OCI-LY3 (cell line): ENCODE measurements at regions not wholly inside any gene's neighbourhood (a gene's known extent, or its start where the extent isn't known, plus 50 kb on each side); places are given as distances from the start of the nearest gene placed in this dataset.

Experiments used
- H2AFZ ChIP-seq: fragments of 200-600, 300-600 bp; shearing (Covaris generic); 2 replicates; pipeline ENCODE4 v1.6.0; 2014; ENCODE audit warnings: antibody characterized with exemption, low read depth, low read length
- H3K27ac ChIP-seq: fragments of 200-600, 300-600 bp; sonication (generic); 2 replicates; pipeline ENCODE4 v1.5.1; 2014; ENCODE audit warnings: mild to moderate bottlenecking, low read length, moderate library complexity, mixed read lengths
- H3K27me3 ChIP-seq: fragments of 200-600, 300-600 bp; sonication (generic); 2 replicates; pipeline ENCODE4 v1.6.1; 2014; ENCODE audit warnings: low read depth, low read length, mixed read lengths
- H3K36me3 ChIP-seq: fragments of 200-600, 300-600 bp; sonication (generic); replicated peaks from 2 replicates; pipeline ENCODE3; 2014; ENCODE audit warnings: low read depth, low read length, mixed read lengths
- H3K4me1 ChIP-seq: fragments of 300-600, 200-600 bp; sonication (generic); 2 replicates; pipeline ENCODE4 v1.6.1; 2014; ENCODE audit warnings: low read length, mixed read lengths
- H3K4me2 ChIP-seq: fragments of 200-600, 300-600 bp; sonication (generic); 2 replicates; pipeline ENCODE4 v1.6.1; 2014; ENCODE audit warnings: low read length, mixed read lengths
- H3K4me3 ChIP-seq: fragments of 300-600, 200-600 bp; sonication (generic); 2 replicates; pipeline ENCODE4 v1.5.1; 2014; ENCODE audit warnings: antibody characterized with exemption, mild to moderate bottlenecking, low read length, moderate library complexity
- H3K79me2 ChIP-seq: fragments of 300-600, 200-600 bp; shearing (Covaris generic); 2 replicates; pipeline ENCODE4 v1.6.1; 2014; ENCODE audit warnings: mild to moderate bottlenecking, low read length, mixed read lengths
- H3K9ac ChIP-seq: fragments of 300-600, 200-600 bp; shearing (Covaris generic); 2 replicates; pipeline ENCODE4 v1.6.0; 2014; ENCODE audit warnings: mild to moderate bottlenecking, low read length, moderate library complexity
- H3K9me3 ChIP-seq: fragments of 200-600, 300-600 bp; shearing (Covaris generic); 2 replicates; pipeline ENCODE4 v1.6.1; 2014; ENCODE audit warnings: low read length, mixed read lengths; ENCODE audit not compliant: insufficient read depth
- H4K20me1 ChIP-seq: fragments of 200-600, 300-600 bp; sonication (generic); 2 replicates; pipeline ENCODE4 v1.6.1; 2016; ENCODE audit warnings: low read length, mixed read lengths; ENCODE audit not compliant: insufficient read depth
- EZH2phosphoT487 ChIP-seq: fragments of 200-600 bp; shearing (Covaris generic); IDR thresholded peaks from 2 replicates; pipeline ENCODE4 v1.6.1; 2018; ENCODE audit warnings: antibody characterized with exemption, mixed run types, low read depth
- TF ChIP-seq, protein P1 (sequence below): fragments of 200-600, 300-600 bp; sonication (generic); IDR thresholded peaks from 2 replicates; pipeline ENCODE4 v1.5.1; 2014; ENCODE audit warnings: antibody characterized with exemption, low read length, low read depth

DNA sequence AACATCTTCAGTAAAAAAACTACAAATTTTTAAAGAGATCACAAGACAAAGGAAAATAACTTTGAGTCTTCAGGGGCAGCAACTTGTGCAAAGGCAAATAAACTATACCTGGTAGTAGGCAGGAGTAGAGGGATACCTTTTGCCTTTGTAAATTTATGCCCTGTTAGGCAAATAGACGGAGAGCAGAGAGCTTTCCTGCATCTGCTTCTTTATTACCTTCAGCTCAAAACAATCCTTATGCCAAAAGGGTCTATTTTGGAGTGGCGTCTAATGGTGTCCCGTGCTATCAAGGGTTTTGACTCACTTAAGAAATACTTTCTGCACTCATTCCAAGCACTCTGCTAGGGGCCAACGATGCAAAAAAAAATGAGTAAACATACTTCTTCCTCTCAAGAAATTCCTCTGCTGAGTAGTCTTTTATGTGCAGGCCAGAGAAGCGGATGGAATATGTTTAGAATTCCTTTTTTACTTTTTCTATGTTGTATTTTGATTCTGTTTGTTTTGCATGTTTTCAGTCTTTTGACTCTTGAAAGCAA, 131.9 kb downstream of the ANXA5 start:
- no peaks in the 10 kb centered on the region for H3K9me3 ChIP-seq
- TF ChIP-seq EZH2phosphoT487, result no peak
- TF ChIP-seq, protein P1, sequence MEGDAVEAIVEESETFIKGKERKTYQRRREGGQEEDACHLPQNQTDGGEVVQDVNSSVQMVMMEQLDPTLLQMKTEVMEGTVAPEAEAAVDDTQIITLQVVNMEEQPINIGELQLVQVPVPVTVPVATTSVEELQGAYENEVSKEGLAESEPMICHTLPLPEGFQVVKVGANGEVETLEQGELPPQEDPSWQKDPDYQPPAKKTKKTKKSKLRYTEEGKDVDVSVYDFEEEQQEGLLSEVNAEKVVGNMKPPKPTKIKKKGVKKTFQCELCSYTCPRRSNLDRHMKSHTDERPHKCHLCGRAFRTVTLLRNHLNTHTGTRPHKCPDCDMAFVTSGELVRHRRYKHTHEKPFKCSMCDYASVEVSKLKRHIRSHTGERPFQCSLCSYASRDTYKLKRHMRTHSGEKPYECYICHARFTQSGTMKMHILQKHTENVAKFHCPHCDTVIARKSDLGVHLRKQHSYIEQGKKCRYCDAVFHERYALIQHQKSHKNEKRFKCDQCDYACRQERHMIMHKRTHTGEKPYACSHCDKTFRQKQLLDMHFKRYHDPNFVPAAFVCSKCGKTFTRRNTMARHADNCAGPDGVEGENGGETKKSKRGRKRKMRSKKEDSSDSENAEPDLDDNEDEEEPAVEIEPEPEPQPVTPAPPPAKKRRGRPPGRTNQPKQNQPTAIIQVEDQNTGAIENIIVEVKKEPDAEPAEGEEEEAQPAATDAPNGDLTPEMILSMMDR, result no peak
- no peaks in the 10 kb centered on the region for H3K4me1 ChIP-seq

DNA sequence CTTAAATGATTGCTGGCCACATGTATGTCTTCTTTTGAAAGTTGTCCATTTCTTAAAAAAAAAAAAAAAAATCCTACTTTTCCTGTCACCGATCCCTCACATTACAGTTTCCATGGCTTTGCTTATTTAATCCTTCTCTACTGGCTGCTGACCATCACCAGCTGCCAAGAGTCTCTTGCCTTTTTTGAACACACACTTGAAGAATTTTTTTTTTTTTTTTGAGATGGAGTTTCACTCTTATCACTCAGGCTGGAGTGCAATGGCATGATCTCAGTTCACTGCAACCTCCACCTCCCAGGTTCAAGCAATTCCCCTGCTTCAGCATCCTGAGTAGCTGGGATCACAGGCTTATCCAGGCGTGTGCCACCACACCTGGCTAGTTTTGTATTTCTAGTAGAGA, 134.0 kb downstream of the ANXA5 start:
- no peak overlapping the region for H3K9ac ChIP-seq
- no peak overlapping the region for H2AFZ ChIP-seq
- no peaks in the 10 kb centered on the region for H4K20me1 ChIP-seq
- H3K79me2 ChIP-seq, result no peaks in the 10 kb centered on the region
- no peak overlapping the region for H3K4me3 ChIP-seq
- no peaks in the 10 kb centered on the region for H3K4me1 ChIP-seq
- no peaks in the 10 kb centered on the region for H3K9me3 ChIP-seq
- TF ChIP-seq, protein P1, result no peak
- no peak for TF ChIP-seq EZH2phosphoT487
- H3K27me3 ChIP-seq, result peaks cover 4% of the 10 kb centered on the region; the same call in 1 of the 2 replicates
- no peak overlapping the region for H3K27ac ChIP-seq
- H3K4me2 ChIP-seq, result no peak overlapping the region
- H3K36me3 ChIP-seq, result no peaks in the 10 kb centered on the region

More for the DNA sequence above, 131.9 kb downstream of the ANXA5 start:
- no peaks in the 10 kb centered on the region for H4K20me1 ChIP-seq
- no peak overlapping the region for H3K9ac ChIP-seq
- H3K4me3 ChIP-seq, result no peak overlapping the region
- no peaks in the 10 kb centered on the region for H3K36me3 ChIP-seq
- H3K27ac ChIP-seq, result no peak overlapping the region
- H3K27me3 ChIP-seq, result 0 out of 2 replicates have a peak, but pooled peaks cover 4% of the 10 kb centered on the region
- no peak overlapping the region for H2AFZ ChIP-seq
- H3K79me2 ChIP-seq, result no peaks in the 10 kb centered on the region
- no peak overlapping the region for H3K4me2 ChIP-seq

DNA sequence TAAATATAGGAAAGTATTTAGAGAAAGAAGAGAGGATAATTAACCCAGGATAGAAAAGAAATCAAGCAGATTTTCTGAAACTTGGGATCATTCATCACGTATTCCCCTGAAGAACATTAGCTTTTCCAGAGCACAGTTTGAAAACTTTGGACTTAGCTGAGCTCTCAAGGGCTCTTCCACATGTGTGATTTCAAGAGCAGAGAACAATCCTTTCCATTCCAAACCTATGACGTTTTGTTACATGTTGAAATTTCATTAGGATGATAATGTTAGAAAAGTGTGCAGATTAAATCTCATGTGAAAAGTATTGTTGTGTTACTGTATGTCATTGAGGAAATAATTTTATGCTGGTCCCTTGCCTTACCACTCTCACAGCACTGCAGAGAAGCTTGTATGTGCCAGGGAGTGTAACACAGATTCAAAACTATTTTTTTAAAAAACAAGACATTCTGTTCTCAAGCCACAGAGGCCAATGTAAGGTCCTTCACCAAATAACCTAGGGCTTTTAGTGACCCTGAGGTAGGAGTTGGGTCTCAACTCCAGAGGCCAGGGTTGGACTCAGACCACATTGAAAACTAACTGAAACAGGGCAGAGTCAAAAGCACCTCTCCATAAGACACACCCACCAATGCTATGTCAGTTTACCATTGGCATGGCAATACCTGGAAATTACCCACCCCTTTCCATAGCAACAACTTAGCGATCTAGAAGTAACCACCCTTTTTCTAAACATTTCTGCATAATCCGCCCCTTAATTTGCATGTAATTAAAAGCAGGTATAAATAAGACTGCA, 141.3 kb downstream of the ANXA5 start:
- Histone ChIP-seq H3K27me3 (peaks cover 4% of the 10 kb centered on the region), H4K20me1 (no peaks in the 10 kb centered on the region), H3K9me3 (no peaks in the 10 kb centered on the region), H3K9ac (no peak overlapping the region), H3K36me3 (no peaks in the 10 kb centered on the region), H3K4me1 (no peaks in the 10 kb centered on the region), H2AFZ (no peak overlapping the region), H3K27ac (no peak overlapping the region), H3K4me2 (no peak overlapping the region), H3K79me2 (no peaks in the 10 kb centered on the region), H3K4me3 (no peak overlapping the region)
- TF ChIP-seq, protein P1, result no peak
- no peak for TF ChIP-seq EZH2phosphoT487

DNA sequence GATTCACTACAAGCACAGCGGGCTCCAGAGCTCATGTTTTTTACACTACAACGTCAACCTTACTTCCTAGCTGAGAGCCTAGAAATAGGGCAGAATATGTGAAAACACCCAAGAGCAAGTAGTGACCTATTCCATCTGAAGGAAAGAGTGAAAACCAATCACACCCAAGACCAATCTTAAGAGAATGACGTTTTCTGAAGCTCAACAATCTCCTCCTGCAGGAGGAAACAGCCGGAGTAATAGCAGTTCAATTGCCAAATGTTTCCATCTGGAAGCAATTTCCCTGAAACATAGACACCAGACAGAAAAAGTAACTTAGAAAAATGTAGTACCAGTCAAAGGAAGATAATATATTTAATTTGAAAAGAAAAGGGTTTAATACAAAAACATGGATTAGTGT, 142.4 kb downstream of the ANXA5 start:
- Histone ChIP-seq H3K4me1 (no peaks in the 10 kb centered on the region), H2AFZ (no peak overlapping the region), H3K4me2 (no peak overlapping the region), H4K20me1 (no peaks in the 10 kb centered on the region), H3K79me2 (no peaks in the 10 kb centered on the region), H3K4me3 (no peak overlapping the region), H3K9me3 (no peaks in the 10 kb centered on the region), H3K27ac (no peak overlapping the region), H3K27me3 (peaks cover 4% of the 10 kb centered on the region), H3K36me3 (no peaks in the 10 kb centered on the region), H3K9ac (no peak overlapping the region)
- TF ChIP-seq EZH2phosphoT487, result no peak
- TF ChIP-seq, protein P1, result no peak
